ENCODE measurements at regions not wholly inside any gene's neighbourhood (a gene's known extent, or its start where the extent isn't known, plus 50 kb on each side); places are given as distances from the start of the nearest gene placed in this dataset.
"Not testable (repeated sequence)": the region's sequence is repeated elsewhere in the genome, so short reads cannot be mapped to it uniquely, and the experiment has no call there.

DNA sequence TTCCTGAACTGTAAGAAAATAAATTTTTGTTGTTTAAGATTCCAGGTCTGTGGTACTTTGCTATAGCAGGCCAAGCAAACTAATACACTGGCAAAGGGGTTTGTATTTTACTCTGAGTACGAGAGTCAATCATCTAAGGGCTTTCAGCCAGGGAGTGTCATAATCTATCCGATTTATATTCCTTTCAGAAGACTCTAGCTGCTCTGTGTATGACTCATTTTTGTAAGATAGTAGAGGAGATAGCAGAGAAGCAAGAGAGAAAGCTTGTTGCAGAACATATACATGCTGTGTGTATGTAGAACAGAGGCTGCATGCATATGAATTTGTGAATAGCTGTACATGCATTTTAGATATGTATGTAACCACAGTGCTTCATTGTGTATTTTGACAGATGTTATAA lies 577.9 kb upstream of the EPHA6 start:
- Mint-ChIP-seq H3K27me3 (no peaks in the 10 kb centered on the region), H3K27ac (no peak overlapping the region), H3K4me3 (no peak overlapping the region), H3K4me1 (no peaks in the 10 kb centered on the region), H3K9me3 (peaks cover 0 to 15% (median 8%) of the 10 kb centered on the region in 3 donors), H3K36me3 (no peaks in the 10 kb centered on the region)

DNA sequence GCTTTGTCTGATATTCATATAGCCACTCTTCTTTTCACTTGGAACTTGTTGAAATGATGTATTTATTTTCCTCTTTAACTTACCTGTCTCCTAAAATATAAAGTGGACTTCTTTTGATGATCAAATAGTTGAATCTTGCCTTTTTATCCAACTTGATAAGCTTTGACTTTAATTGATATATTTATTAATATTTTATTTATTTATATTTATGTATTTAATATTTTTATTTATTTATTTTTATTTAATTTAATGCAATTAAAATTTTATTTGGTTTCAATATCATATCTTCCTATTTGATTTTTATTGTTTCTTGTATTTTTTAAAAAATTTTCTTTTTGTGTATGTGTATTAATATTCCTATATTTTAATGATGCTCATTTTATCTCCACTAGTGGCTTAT lies 555.1 kb upstream of the EPHA6 start:
- Mint-ChIP-seq H3K9me3 (peaks cover 4 to 8% (median 4%) of the 10 kb centered on the region in 3 donors), H3K4me3 (no peak overlapping the region), H3K4me1 (no peaks in the 10 kb centered on the region), H3K36me3 (no peaks in the 10 kb centered on the region), H3K27ac (no peak overlapping the region), H3K27me3 (no peaks in the 10 kb centered on the region)

DNA sequence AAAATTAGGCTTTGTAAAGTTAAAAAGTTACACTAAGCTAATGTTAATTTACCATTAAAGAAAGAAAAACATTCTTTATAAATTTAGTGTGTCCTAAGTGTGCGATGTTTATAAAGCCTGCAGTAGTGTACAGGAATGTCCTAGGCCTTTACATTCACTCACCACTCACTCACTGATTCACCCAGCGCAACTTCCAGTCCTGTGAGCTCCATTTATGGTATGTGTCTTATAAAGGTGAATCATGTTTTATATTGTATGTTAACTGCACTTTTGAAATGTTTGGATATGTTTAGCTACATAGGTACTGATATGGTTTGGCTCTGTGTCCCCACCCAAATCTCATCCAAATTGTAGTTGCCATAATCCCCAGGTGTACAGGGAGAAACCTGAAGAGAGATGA lies 549.7 kb upstream of the EPHA6 start:
- Mint-ChIP-seq H3K36me3 (no peaks in the 10 kb centered on the region), H3K27ac (no peak overlapping the region), H3K27me3 (no peaks in the 10 kb centered on the region), H3K4me1 (no peaks in the 10 kb centered on the region), H3K9me3 (peaks cover 0 to 18% (median 2%) of the 10 kb centered on the region in 3 donors), H3K4me3 (no peak overlapping the region)

DNA sequence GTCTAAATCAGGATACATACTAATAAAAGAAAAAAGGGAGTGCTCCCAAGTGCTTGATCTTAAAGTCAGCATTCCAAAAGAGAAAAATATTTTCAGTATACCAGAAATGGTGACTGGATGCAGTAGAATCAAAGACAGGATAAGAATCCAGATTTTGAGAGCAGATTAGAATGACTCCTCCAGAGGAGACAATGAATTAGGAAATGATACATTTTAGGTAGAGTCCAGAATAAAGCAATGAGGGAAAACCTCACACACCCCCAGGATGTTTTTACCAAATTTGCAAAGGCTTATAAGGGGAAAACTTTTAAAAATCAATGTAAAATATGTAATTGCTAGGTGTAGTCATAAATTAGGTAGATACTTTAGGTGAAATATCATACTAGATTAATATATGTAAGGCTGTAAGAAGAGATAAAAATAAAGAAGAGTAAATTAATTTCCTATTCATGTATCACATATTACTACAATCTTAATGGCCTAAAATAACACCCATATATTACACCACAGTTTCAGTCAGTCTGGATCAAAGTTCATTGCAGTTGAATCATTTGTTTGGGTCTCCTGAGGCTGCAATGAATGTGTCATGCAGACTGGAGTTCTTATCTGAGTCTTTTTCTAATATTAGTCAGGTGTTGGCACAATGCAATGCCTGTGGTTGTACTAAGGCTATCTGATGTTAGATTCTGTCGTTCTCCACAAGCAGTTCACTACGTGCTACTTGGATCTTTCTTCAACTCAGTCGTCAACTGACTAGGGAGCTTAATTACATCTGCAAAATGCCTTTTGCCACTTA lies 547.8 kb upstream of the EPHA6 start:
- Mint-ChIP-seq H3K9me3 (peaks cover 0 to 11% (median 0%) of the 10 kb centered on the region in 3 donors), H3K4me1 (no peaks in the 10 kb centered on the region), H3K36me3 (no peaks in the 10 kb centered on the region), H3K27me3 (no peaks in the 10 kb centered on the region), H3K27ac (no peak overlapping the region), H3K4me3 (no peak overlapping the region)

DNA sequence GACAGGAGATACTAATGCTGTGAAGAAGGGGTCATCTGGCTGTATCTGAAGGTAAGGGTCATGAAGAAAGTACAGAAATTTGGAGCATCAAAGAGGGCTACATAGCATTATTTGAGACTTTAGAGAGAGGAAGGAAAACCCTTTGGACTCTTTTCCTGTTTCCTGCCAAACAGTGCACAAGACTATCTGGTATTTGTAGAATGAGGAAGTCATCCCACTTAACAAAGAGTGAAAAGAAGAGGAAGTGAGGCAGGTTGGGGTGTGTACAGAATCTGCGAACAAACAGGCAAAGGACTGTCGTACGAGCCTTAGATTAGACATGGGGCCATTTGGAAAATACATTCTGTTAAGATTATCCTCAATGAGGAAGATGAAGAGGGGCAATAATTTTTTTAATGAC lies 546.8 kb upstream of the EPHA6 start:
- Mint-ChIP-seq H3K4me3 (no peak overlapping the region), H3K27me3 (no peaks in the 10 kb centered on the region), H3K36me3 (no peaks in the 10 kb centered on the region), H3K4me1 (no peaks in the 10 kb centered on the region), H3K9me3 (peaks cover 0 to 13% (median 0%) of the 10 kb centered on the region in 3 donors), H3K27ac (no peak overlapping the region)

GRCh38 chr3:96294143-96294542 lies 520.3 kb upstream of the EPHA6 start:
- Mint-ChIP-seq H3K4me1 (no peaks in the 10 kb centered on the region), H3K27ac (no peak overlapping the region), H3K4me3 (no peak overlapping the region), H3K27me3 (no peaks in the 10 kb centered on the region), H3K9me3 (peaks cover 0 to 2% (median 1%) of the 10 kb centered on the region in 3 donors), H3K36me3 (no peaks in the 10 kb centered on the region)

DNA sequence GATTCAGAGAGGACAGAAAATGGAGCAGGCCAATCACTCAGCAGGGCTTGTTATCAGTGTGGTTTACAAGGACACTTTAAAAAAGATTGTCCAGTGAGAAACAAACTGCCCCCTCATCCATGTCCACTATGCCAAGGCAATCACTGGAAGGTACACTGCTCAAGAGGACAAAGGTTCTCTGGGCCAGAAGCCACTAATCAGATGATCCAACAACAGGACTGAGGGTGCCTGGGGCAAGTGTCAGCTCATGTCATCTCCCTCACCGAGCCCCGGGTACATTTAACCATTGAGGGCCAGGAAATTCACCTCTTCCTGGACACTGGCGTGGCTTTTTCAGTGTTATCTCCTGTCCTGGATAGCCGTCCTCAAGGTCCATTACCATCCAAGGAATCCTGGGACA lies 513.7 kb upstream of the EPHA6 start:
- Mint-ChIP-seq H3K4me1 (peaks cover 0 to 2% (median 0%) of the 10 kb centered on the region in 3 donors), H3K36me3 (no peaks in the 10 kb centered on the region), H3K4me3 (no peak overlapping the region), H3K27me3 (no peaks in the 10 kb centered on the region), H3K9me3 (peaks cover 0 to 5% (median 4%) of the 10 kb centered on the region in 3 donors), H3K27ac (no peak overlapping the region)

DNA sequence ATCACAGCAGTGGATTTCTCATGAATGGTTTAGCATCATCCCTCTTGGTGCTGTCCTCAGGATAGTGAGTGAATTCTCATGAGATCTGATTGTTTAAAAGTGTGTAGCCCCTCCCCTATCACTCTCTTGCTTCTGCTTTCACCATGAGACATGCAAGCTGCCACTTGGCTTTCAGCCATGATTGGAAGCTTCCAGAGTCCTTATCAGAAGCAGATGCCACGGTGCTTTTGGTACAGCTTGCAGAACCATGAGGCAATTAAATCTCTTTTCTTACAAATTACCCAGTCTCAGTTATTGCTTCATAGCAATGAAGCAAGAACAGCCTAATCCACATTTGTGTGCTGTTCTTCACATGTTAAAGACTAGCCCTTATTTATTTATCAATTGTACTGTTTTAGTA lies 495.2 kb upstream of the EPHA6 start:
- Mint-ChIP-seq H3K9me3 (peaks cover 0 to 26% (median 7%) of the 10 kb centered on the region in 3 donors), H3K4me3 (no peak overlapping the region), H3K36me3 (no peaks in the 10 kb centered on the region), H3K27me3 (no peaks in the 10 kb centered on the region), H3K4me1 (no peaks in the 10 kb centered on the region), H3K27ac (no peak overlapping the region)

DNA sequence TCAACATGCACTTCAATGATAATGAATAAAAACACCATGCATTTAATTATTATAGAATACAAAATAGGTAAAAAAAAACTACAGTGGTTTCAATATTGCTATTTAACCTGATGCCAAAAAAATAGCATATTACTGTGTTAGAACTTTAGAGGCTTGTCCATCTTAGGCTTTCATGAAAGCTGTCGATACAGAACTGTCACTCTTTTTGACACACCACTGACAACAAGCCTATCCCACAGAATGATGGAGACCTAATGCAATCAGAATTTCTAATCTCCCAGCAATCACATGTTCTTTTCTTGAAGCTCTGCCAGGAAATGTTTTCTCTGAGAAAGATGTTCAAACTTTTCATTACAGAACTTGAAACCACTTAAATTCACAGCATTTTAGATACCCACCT lies 490.3 kb upstream of the EPHA6 start:
- Mint-ChIP-seq H3K27me3 (no peaks in the 10 kb centered on the region), H3K27ac (no peak overlapping the region), H3K4me1 (peaks cover 0 to 3% (median 0%) of the 10 kb centered on the region in 3 donors), H3K4me3 (no peak overlapping the region), H3K9me3 (peaks cover 0 to 14% (median 5%) of the 10 kb centered on the region in 3 donors), H3K36me3 (no peaks in the 10 kb centered on the region)

- Mint-ChIP-seq H3K4me1 (peaks cover 0 to 1% (median 0%) of the 10 kb centered on the region in 3 donors), H3K9me3 (peaks cover 0 to 3% (median 1%) of the 10 kb centered on the region in 3 donors), H3K4me3 (no peak overlapping the region), H3K27me3 (no peaks in the 10 kb centered on the region), H3K27ac (no peak overlapping the region), H3K36me3 (no peaks in the 10 kb centered on the region)
Measured at GRCh38 chr3:96330795-96331194, 483.6 kb upstream of the EPHA6 start.

DNA sequence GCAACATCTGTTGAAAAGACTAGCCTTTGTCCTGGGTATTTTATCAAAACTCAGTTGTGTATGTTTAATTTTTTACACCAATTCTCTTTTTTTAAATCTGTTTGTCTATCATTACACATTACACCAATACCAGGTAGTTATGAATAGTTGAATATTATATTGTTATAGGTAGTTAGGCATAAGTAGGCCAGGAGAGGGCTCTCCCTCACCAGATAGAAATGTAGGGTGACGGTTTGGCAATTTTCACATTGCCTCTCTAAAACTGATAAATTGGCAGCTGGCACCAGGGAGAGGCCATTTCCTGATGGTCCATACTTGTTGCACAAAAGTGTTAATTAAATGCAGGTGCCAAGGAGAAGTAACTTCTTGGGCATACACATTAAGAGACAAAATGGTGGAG lies 483.1 kb upstream of the EPHA6 start:
- peaks cover 0 to 3% (median 1%) of the 10 kb centered on the region in 3 donors for H3K9me3 Mint-ChIP-seq
- no peak overlapping the region for H3K27ac Mint-ChIP-seq
- no peak overlapping the region for H3K4me3 Mint-ChIP-seq
- H3K4me1 Mint-ChIP-seq, result peaks cover 0 to 1% (median 0%) of the 10 kb centered on the region in 3 donors
- H3K27me3 Mint-ChIP-seq, result no peaks in the 10 kb centered on the region
- H3K36me3 Mint-ChIP-seq, result no peaks in the 10 kb centered on the region

- Mint-ChIP-seq H3K4me3 (no peak overlapping the region), H3K4me1 (no peaks in the 10 kb centered on the region), H3K36me3 (no peaks in the 10 kb centered on the region), H3K27ac (no peak overlapping the region), H3K27me3 (no peaks in the 10 kb centered on the region), H3K9me3 (peaks cover 0 to 3% (median 1%) of the 10 kb centered on the region in 3 donors)
Measured at GRCh38 chr3:96334779-96335178, 479.6 kb upstream of the EPHA6 start.

GRCh38 chr3:96347289-96347688 lies 467.1 kb upstream of the EPHA6 start:
- Mint-ChIP-seq H3K9me3 (peaks cover 5 to 9% (median 6%) of the 10 kb centered on the region in 3 donors), H3K27ac (no peak overlapping the region), H3K27me3 (no peaks in the 10 kb centered on the region), H3K36me3 (no peaks in the 10 kb centered on the region), H3K4me1 (peaks cover 0 to 3% (median 0%) of the 10 kb centered on the region in 3 donors), H3K4me3 (no peak overlapping the region)

GRCh38 chr3:96351598-96351997 lies 462.8 kb upstream of the EPHA6 start:
- not testable (repeated sequence) for H3K4me1 Mint-ChIP-seq, H3K27me3 Mint-ChIP-seq, H3K36me3 Mint-ChIP-seq, H3K27ac Mint-ChIP-seq, H3K4me3 Mint-ChIP-seq, H3K9me3 Mint-ChIP-seq

DNA sequence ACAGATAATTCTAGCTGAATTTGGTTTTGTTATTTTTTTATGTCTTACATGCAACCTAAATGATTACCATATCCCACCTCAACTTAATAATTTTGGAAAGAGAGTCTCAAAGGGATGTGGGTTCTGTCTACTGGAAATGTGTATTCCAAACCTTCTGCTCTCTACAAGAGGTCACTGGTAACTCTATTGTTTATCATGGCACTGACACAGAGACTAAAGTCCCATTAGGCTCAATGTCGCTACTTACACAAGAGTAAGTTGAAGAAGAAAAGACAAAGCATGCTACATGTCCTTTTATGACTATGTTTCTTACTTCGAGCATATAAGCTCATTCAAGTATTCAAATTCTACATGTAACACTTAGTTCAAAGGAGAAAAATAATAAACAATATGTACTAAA lies 460.3 kb upstream of the EPHA6 start:
- no peaks in the 10 kb centered on the region for H3K4me1 Mint-ChIP-seq
- H3K27me3 Mint-ChIP-seq, result no peaks in the 10 kb centered on the region
- H3K4me3 Mint-ChIP-seq, result no peak overlapping the region
- H3K9me3 Mint-ChIP-seq, result peaks cover 7 to 12% (median 9%) of the 10 kb centered on the region in 3 donors
- no peak overlapping the region for H3K27ac Mint-ChIP-seq
- no peaks in the 10 kb centered on the region for H3K36me3 Mint-ChIP-seq

- no peaks in the 10 kb centered on the region for H3K27me3 Mint-ChIP-seq
- H3K4me1 Mint-ChIP-seq, result no peaks in the 10 kb centered on the region
- peaks cover 2% of the 10 kb centered on the region for H3K36me3 Mint-ChIP-seq
- H3K4me3 Mint-ChIP-seq, result no peak overlapping the region
- no peak overlapping the region for H3K27ac Mint-ChIP-seq
- H3K9me3 Mint-ChIP-seq, result peaks cover 8 to 11% (median 9%) of the 10 kb centered on the region in 3 donors
Measured at GRCh38 chr3:96354742-96355141, 459.7 kb upstream of the EPHA6 start.
